Panc1 (cell line): ENCODE measurements at regions not wholly inside any gene's neighbourhood (a gene's known extent, or its start where the extent isn't known, plus 50 kb on each side); places are given as distances from the start of the nearest gene placed in this dataset.

Source experiments
- ATAC-seq: fragments of 200-7000 bp; cut with Tn5 transposase; 2 replicates; pipeline ENCODE4 v1.9.1; 2020; ENCODE audit warnings: mild to moderate bottlenecking, moderate library complexity
- BruUV-seq: library from RNA; stranded (reverse); fragments of 400-500 nt; replicated peaks from 2 replicates; lab custom pipeline; 2021; lab: Mats Ljungman, UMichigan
- CTCF ChIA-PET: fragments of 300-600 bp; sonication (Branson Sonifier 250); formaldehyde crosslinking; loops from one replicate; lab custom pipeline; 2022; ENCODE audit warnings: antibody characterized with exemption; lab: Charles Lee
- POLR2A ChIA-PET: fragments of 300-600 bp; sonication (Branson Sonifier 250); formaldehyde crosslinking; loops from one replicate; lab custom pipeline; 2022; ENCODE audit warnings: antibody characterized with exemption; lab: Charles Lee
- DNase-seq: peaks from one replicate; pipeline ENCODE4 v3.0.0-alpha.2; 2010; ENCODE audit warnings: low read depth, low spot score
- H3K27ac ChIP-seq: 2 replicates; pipeline ENCODE4 v1.5.1; 2011; ENCODE audit warnings: mild to moderate bottlenecking, low read length, inconsistent platforms
- H3K27me3 ChIP-seq: fragments of 200-500 bp; sonication (Bioruptor generic); 2 replicates; pipeline ENCODE4 v1.6.0; 2014; ENCODE audit warnings: low read length, inconsistent platforms; ENCODE audit not compliant: control insufficient read depth, insufficient read depth
- H3K36me3 ChIP-seq: fragments of 200-500 bp; sonication (Bioruptor generic); 2 replicates; pipeline ENCODE4 v1.5.1; 2014; ENCODE audit warnings: inconsistent platforms, mild to moderate bottlenecking, low read length, moderate library complexity; ENCODE audit not compliant: control insufficient read depth, insufficient read depth
- H3K4me1 ChIP-seq: 2 replicates; pipeline ENCODE4 v1.5.1; 2011; ENCODE audit warnings: inconsistent platforms, mild to moderate bottlenecking, low read length, moderate library complexity; ENCODE audit not compliant: control insufficient read depth, insufficient read depth
- H3K4me3 ChIP-seq, 2 experiments: 2 replicates each; pipeline ENCODE4 v1.5.1; 2011 to 2012; ENCODE audit warnings: low read depth in 2 of 2, low read length in 2 of 2, mild to moderate bottlenecking in 2 of 2, inconsistent platforms in 1 of 2, moderate library complexity in 1 of 2
- H3K9me3 ChIP-seq: fragments of 200-500 bp; sonication (Bioruptor generic); 2 replicates; pipeline ENCODE4 v1.5.1; 2014; ENCODE audit warnings: low read depth, mild to moderate bottlenecking, inconsistent platforms, low read length, moderate library complexity; ENCODE audit not compliant: control insufficient read depth, insufficient read depth
- CTCF ChIP-seq: fragments of 450-650 bp; IDR thresholded peaks from 2 replicates; pipeline ENCODE4 v1.5.1; 2017; ENCODE audit warnings: mild to moderate bottlenecking
- POLR2AphosphoS5 ChIP-seq: IDR thresholded peaks from 2 replicates; pipeline ENCODE4 v1.6.1; 2012; ENCODE audit warnings: mild to moderate bottlenecking, low read depth, low read length, moderate library complexity
- SIN3A ChIP-seq: IDR thresholded peaks from 2 replicates; pipeline ENCODE4 v1.6.1; 2012; ENCODE audit warnings: low read depth, mild to moderate bottlenecking, low read length, moderate library complexity, borderline replicate concordance; ENCODE audit not compliant: insufficient read depth
- TCF7L2 ChIP-seq: IDR thresholded peaks from 2 replicates; pipeline ENCODE4 v1.6.1; 2011; ENCODE audit warnings: mild to moderate bottlenecking, low read depth, low read length, inconsistent platforms
- in situ Hi-C: cut with HindIII; loops from 2 replicates; pipeline ENCODE4 v1.10.0; 2016; ENCODE audit warnings: low sequenced_read_pairs, low pct_unique_long_range_greater_than_20kb
- intact Hi-C: fragments of 100-400 bp; cut with micrococcal nuclease; formaldehyde crosslinking; loops from one replicate; pipeline ENCODE4 v1.10.0; 2022; ENCODE audit not compliant: unreplicated experiment
- TF ChIP-seq, protein P1 (sequence below), 2 experiments: IDR thresholded peaks; 2 replicates each; pipeline ENCODE4 v1.6.1; 2011 to 2012; ENCODE audit warnings: low read depth in 2 of 2, control low read depth in 1 of 2, low read length in 1 of 2, mild to moderate bottlenecking in 1 of 2, moderate library complexity in 1 of 2; ENCODE audit not compliant: insufficient read depth in 1 of 2

- Histone ChIP-seq H3K27ac (no peak overlapping the region), H3K4me3 (no peak overlapping the region), H3K36me3 (no peaks in the 10 kb centered on the region), H3K4me1 (no peaks in the 10 kb centered on the region), H3K9me3 (no peaks in the 10 kb centered on the region), H3K27me3 (peaks cover 13% of the 10 kb centered on the region)
- no TSS peak for BruUV-seq
- DNase-seq = no peak
- intact Hi-C loops = loop anchor here (10.0 kb wide), 2 partner anchors 295 to 645 kb away; no protein-coding TSS in a partner anchor
- POLR2A ChIA-PET = no interaction called here
- peak; percentile 74 for ATAC-seq
- in situ Hi-C loops = no loop called here
- CTCF ChIA-PET = no interaction called here
- no peak for TF ChIP-seq SIN3A
- TF ChIP-seq, protein P1, sequence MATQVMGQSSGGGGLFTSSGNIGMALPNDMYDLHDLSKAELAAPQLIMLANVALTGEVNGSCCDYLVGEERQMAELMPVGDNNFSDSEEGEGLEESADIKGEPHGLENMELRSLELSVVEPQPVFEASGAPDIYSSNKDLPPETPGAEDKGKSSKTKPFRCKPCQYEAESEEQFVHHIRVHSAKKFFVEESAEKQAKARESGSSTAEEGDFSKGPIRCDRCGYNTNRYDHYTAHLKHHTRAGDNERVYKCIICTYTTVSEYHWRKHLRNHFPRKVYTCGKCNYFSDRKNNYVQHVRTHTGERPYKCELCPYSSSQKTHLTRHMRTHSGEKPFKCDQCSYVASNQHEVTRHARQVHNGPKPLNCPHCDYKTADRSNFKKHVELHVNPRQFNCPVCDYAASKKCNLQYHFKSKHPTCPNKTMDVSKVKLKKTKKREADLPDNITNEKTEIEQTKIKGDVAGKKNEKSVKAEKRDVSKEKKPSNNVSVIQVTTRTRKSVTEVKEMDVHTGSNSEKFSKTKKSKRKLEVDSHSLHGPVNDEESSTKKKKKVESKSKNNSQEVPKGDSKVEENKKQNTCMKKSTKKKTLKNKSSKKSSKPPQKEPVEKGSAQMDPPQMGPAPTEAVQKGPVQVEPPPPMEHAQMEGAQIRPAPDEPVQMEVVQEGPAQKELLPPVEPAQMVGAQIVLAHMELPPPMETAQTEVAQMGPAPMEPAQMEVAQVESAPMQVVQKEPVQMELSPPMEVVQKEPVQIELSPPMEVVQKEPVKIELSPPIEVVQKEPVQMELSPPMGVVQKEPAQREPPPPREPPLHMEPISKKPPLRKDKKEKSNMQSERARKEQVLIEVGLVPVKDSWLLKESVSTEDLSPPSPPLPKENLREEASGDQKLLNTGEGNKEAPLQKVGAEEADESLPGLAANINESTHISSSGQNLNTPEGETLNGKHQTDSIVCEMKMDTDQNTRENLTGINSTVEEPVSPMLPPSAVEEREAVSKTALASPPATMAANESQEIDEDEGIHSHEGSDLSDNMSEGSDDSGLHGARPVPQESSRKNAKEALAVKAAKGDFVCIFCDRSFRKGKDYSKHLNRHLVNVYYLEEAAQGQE (IDR thresholded peaks at IDR 0.05; ENCODE audit: insufficient read depth in 1 of 2, low read depth in 2 of 2, low read length in 1 of 2) = peak; percentile 94 to 98
- TF ChIP-seq CTCF = peak; percentile 74
Observed at GRCh38 chr1:17919525-17920439, 164.6 kb downstream of the ACTL8 start.

DNA sequence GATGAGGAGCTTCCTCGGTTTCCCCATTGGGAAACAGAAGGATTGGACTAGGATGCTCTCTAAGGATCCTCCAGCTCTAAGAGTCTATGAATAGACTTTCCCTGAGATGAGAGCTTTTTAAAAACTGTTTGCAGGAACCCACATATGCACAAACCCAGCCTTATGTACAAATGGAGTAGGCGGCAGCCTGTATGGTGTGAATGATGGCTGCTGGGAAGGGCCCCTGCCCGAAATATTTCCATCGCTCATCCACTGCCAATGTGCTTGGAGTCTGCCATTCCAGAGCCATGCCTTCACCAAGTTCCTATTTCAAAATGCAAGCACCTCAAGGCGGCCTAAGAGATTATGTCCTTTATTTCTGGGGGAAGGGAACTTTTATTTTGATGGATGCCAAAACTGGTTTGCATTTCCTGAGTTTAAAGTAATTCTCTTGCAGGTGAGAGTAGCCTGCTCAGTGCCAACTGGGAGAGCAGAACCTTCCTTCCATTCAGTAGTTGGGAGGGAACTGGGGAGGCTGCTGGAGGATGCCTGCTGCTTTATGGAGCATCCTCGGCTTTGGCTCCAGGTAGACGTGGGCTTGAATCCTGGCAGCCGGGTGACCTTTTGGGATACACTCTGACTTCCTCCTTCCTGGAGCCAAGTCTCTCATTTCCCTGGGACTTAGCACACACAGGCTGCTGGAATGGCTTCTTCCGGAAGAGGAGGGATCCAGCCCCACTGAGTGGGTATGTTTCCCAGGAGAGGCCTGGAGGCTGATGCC is 165.9 kb downstream of the ACTL8 start:
- ATAC-seq = no peak
- CTCF ChIA-PET = no interaction called here

More for the DNA sequence above, 165.9 kb downstream of the ACTL8 start:
- Histone ChIP-seq H3K36me3 (no peaks in the 10 kb centered on the region), H3K27ac (no peak overlapping the region), H3K4me3 (no peak overlapping the region), H3K27me3 (peaks cover 12% of the 10 kb centered on the region), H3K4me1 (no peaks in the 10 kb centered on the region), H3K9me3 (no peaks in the 10 kb centered on the region)
- BruUV-seq = no TSS peak
- in situ Hi-C loops (no loop called here), intact Hi-C loops (loop anchor here (10.0 kb wide), 2 partner anchors 294 to 644 kb away; no protein-coding TSS in a partner anchor)
- no peak for DNase-seq
- POLR2A ChIA-PET = no interaction called here
- TF ChIP-seq, protein P1 (IDR thresholded peaks at IDR 0.05; ENCODE audit: insufficient read depth in 1 of 2, low read depth in 2 of 2, low read length in 1 of 2) = no peak
- TF ChIP-seq TCF7L2 = no peak
- no peak for TF ChIP-seq POLR2AphosphoS5
- TF ChIP-seq CTCF = no peak
- no peak for TF ChIP-seq SIN3A
